ENCODE measurements at regions not wholly inside any gene's neighbourhood (a gene's known extent, or its start where the extent isn't known, plus 50 kb on each side); places are given as distances from the start of the nearest gene placed in this dataset.

DNA sequence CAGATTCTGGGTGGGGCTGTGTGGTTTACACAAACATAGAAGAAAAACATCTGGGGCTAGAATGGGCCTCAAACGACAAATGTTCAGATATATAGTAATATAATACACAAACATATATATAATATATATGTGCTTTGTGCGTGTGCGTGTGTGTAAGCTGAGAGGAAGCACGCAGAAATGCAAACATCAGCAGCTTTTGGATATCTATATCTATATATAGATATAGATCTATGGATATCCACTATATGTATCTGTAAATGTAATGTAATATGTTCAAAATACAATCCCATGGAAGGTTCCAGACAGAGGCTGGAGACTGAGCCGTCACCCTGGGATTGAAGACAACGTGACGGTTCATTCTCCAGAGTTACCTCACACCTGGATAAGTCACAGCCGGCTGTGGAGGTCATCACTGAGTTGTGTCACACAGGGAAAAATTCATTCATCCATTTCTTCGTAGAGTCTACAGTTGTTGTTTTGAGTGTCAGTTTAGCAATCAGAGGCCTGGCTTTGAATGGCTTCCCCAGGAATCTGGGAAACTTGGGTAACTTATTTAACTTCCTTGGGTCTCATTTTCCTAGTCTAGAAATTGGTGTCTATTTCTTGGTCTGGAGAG, 123.0 kb upstream of the CPEB4 start:
- WGBS (ENCODE audit: insufficient coverage), result no CpG with 5 or more reads among the region's 9 CpGs
- Histone ChIP-seq H3K27me3 (ENCODE audit: control insufficient read depth, insufficient read depth, low read length) (no peaks in the 10 kb centered on the region), H3K4me1 (ENCODE audit: control insufficient read depth, insufficient read depth, low read length) (peaks cover 17% of the 10 kb centered on the region), H3K9me3 (ENCODE audit: control insufficient read depth, insufficient read depth, low read length) (no peaks in the 10 kb centered on the region), H3K27ac (ENCODE audit: low read depth, low read length) (no peak overlapping the region), H3K4me3 (ENCODE audit: low read depth, low read length) (no peak overlapping the region), H3K36me3 (ENCODE audit: control insufficient read depth, insufficient read depth, low read length) (no peaks in the 10 kb centered on the region)
- DNase-seq (ENCODE audit: low read depth in 4 of 6, low spot score in 6 of 6), result no peak

DNA sequence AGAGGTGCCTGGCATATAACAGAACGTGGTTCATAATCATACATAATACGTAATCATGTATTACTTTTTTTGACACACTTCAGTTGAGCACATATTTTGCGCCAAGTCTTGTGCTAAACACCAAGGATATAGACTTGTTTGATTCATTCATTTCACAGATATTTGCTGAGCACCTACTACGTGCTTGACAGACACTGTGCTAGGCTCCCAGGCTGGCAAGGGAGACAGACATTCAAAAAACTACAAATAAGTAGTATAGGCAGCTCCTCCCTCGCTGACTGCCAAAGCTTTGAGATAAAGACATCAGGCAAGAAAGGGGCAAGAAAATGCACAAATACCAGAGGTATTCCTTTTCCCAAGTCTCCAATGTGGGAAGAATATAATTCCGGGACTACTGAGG, 122.5 kb upstream of the CPEB4 start:
- H3K27ac ChIP-seq (ENCODE audit: low read depth, low read length), result no peak overlapping the region
- no peak overlapping the region for H3K4me3 ChIP-seq (ENCODE audit: low read depth, low read length)
- WGBS (ENCODE audit: insufficient coverage), result 100% methylated on average over 3 of the region's 6 CpGs
- H3K36me3 ChIP-seq (ENCODE audit: control insufficient read depth, insufficient read depth, low read length), result no peaks in the 10 kb centered on the region
- DNase-seq (ENCODE audit: low read depth in 4 of 6, low spot score in 6 of 6), result no peak
- no peaks in the 10 kb centered on the region for H3K9me3 ChIP-seq (ENCODE audit: control insufficient read depth, insufficient read depth, low read length)
- H3K27me3 ChIP-seq (ENCODE audit: control insufficient read depth, insufficient read depth, low read length), result no peaks in the 10 kb centered on the region
- H3K4me1 ChIP-seq (ENCODE audit: control insufficient read depth, insufficient read depth, low read length), result peaks cover 17% of the 10 kb centered on the region

DNA sequence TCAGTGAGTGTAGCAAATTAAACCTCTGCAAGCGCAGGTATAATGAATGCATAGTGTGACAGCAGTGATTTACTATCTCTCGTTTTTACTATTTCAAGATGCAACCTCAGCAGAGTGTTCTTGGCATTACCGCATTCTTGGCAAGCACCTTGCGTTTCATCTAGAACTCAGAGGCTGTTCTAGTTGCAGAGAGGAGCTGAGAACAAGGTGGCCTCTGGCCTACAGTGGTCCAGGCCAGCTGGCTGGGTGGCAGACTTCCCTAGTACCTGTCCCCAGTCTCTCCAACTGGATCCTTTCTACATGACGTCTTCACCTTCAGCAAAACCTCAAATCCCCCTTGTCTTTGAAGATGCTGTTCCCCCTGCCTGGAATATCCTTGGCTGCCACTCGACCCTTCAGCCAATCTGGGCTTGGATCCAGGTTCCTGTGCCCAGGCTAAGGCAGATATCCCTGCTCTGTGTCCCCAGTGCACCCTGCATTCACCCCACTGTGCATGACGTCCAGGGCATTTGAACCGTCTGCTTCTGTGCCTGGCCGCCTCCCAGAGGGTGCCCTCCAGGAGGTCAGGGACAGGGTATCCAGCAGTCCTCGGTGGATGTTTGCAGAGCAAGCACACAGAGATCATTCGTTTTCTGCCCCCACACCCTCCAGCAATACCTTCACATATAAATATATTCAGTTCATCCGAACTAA, 120.4 kb upstream of the CPEB4 start:
- Histone ChIP-seq H3K36me3 (ENCODE audit: control insufficient read depth, insufficient read depth, low read length) (no peaks in the 10 kb centered on the region), H3K27me3 (ENCODE audit: control insufficient read depth, insufficient read depth, low read length) (no peaks in the 10 kb centered on the region), H3K9me3 (ENCODE audit: control insufficient read depth, insufficient read depth, low read length) (no peaks in the 10 kb centered on the region), H3K4me3 (ENCODE audit: low read depth, low read length) (no peak overlapping the region), H3K4me1 (ENCODE audit: control insufficient read depth, insufficient read depth, low read length) (peaks cover 35% of the 10 kb centered on the region), H3K27ac (ENCODE audit: low read depth, low read length) (no peak overlapping the region)
- 49% methylated on average over 9 of the region's 12 CpGs for WGBS (ENCODE audit: insufficient coverage)
- DNase-seq (ENCODE audit: low read depth in 4 of 6, low spot score in 6 of 6), result peak in 2 of 6 donors; percentile 56 to 74

DNA sequence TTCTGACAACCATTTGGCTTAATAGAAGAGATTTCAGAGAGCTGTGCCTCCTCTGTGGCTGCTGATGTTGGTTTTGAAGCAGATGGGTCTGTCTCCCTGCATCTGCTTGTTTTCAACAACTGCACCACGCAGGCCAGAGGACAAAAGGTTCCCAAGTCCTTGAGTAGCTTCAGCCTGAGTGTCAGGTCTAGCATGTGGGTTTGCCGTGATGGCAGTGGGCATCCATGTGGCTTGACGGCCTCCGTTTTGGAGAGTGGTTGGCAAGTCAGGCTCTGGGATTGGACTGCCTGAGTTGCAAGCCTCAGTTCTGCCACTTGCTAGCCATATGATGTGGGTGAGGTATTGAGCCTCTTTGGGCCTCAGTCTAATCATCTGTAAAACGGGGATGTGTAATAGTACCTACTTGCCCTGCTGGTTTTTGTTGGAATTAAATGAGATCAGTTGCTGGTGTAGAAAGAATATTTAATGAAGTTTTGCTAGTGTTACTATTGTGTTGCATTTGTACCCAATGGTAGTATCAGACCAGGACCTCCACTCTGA, 119.8 kb upstream of the CPEB4 start:
- DNase-seq (ENCODE audit: low read depth in 4 of 6, low spot score in 6 of 6), result no peak
- Histone ChIP-seq H3K36me3 (ENCODE audit: control insufficient read depth, insufficient read depth, low read length) (no peaks in the 10 kb centered on the region), H3K9me3 (ENCODE audit: control insufficient read depth, insufficient read depth, low read length) (no peaks in the 10 kb centered on the region), H3K27me3 (ENCODE audit: control insufficient read depth, insufficient read depth, low read length) (no peaks in the 10 kb centered on the region), H3K27ac (ENCODE audit: low read depth, low read length) (no peak overlapping the region), H3K4me1 (ENCODE audit: control insufficient read depth, insufficient read depth, low read length) (peaks cover 37% of the 10 kb centered on the region), H3K4me3 (ENCODE audit: low read depth, low read length) (no peak overlapping the region)
- WGBS (ENCODE audit: insufficient coverage), result 96% methylated on average over 5 of the region's 5 CpGs

DNA sequence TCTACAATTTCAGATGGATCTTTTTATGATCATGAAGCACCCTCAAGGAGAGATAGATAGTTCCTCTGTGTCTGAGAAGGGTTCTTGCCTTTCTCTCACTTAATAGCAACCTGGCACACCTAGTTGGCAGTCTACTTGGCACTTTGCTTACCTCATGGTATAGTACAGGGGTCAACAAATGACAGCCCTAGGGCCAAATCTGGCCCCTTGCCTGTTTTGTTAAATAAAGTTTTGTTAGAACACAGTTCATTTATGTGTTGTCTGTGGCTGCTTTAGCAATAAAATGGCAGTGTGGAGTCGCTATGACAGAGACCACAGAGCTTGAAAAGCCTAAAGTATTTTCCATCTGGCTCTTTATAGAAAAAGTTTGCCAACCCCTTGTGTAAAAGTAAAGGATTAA, 119.3 kb upstream of the CPEB4 start:
- WGBS (ENCODE audit: insufficient coverage), result no CpG with 5 or more reads among the region's 1 CpG
- H3K9me3 ChIP-seq (ENCODE audit: control insufficient read depth, insufficient read depth, low read length), result no peaks in the 10 kb centered on the region
- no peaks in the 10 kb centered on the region for H3K36me3 ChIP-seq (ENCODE audit: control insufficient read depth, insufficient read depth, low read length)
- H3K27ac ChIP-seq (ENCODE audit: low read depth, low read length), result no peak overlapping the region
- H3K4me3 ChIP-seq (ENCODE audit: low read depth, low read length), result no peak overlapping the region
- no peak for DNase-seq (ENCODE audit: low read depth in 4 of 6, low spot score in 6 of 6)
- peaks cover 40% of the 10 kb centered on the region for H3K4me1 ChIP-seq (ENCODE audit: control insufficient read depth, insufficient read depth, low read length)
- H3K27me3 ChIP-seq (ENCODE audit: control insufficient read depth, insufficient read depth, low read length), result no peaks in the 10 kb centered on the region

DNA sequence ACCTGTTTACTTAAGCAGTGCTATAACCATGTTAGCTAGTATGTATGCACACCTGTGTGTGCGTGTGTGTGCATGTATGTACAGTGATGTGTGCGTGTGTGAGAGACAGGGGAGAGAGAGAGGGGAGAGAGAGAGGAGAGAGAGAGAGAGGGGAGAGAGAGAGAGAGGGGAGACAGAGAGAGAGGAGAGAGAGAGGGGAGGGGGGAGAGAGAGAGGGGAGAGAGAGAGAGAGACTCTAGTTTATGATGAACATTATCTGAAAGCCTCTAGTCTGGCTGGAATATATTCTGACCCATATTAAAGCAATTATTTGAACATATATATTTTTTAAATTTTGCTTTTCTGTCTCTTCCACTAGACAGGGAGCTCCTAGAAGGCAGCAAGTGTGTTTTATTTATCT, 117.5 kb upstream of the CPEB4 start:
- Histone ChIP-seq H3K36me3 (ENCODE audit: control insufficient read depth, insufficient read depth, low read length) (no peaks in the 10 kb centered on the region), H3K9me3 (ENCODE audit: control insufficient read depth, insufficient read depth, low read length) (no peaks in the 10 kb centered on the region), H3K27ac (ENCODE audit: low read depth, low read length) (no peak overlapping the region), H3K27me3 (ENCODE audit: control insufficient read depth, insufficient read depth, low read length) (no peaks in the 10 kb centered on the region), H3K4me1 (ENCODE audit: control insufficient read depth, insufficient read depth, low read length) (peaks cover 44% of the 10 kb centered on the region), H3K4me3 (ENCODE audit: low read depth, low read length) (no peak overlapping the region)
- peak in 1 of 6 donors; percentile 26 for DNase-seq (ENCODE audit: low read depth in 4 of 6, low spot score in 6 of 6)
- WGBS (ENCODE audit: insufficient coverage), result no CpG with 5 or more reads among the region's 2 CpGs

DNA sequence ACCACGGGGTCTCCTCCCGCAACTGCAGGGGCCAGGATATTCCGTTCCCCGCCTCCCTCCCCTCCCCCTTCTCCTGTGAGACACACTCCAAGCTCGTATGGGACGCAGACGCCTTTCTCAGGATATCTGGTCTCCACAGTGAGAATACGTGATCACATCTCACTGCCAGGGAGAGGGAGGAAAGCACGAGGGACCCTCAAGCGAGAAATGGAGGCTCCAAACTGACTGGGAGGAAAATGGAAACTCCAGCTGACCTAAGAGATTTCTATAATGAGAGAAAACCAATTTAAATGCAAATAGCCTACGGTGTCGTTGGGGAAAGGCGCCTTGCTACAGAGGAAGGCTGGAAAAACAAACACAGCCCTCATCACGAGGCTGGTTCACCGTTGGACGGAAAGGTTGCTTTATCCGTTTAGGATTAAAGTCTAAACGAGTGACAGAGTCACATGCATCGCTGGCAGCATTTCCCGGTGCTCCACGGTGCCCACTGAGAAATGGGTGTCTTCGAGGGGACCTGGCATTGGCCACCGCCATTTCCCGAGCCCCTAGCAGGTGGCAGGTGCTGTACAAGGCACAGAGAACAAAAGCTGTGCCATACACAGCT, 116.9 kb upstream of the CPEB4 start:
- peak in 5 of 6 donors; percentile 36 to 93 (median 44) for DNase-seq (ENCODE audit: low read depth in 4 of 6, low spot score in 6 of 6)

DNA sequence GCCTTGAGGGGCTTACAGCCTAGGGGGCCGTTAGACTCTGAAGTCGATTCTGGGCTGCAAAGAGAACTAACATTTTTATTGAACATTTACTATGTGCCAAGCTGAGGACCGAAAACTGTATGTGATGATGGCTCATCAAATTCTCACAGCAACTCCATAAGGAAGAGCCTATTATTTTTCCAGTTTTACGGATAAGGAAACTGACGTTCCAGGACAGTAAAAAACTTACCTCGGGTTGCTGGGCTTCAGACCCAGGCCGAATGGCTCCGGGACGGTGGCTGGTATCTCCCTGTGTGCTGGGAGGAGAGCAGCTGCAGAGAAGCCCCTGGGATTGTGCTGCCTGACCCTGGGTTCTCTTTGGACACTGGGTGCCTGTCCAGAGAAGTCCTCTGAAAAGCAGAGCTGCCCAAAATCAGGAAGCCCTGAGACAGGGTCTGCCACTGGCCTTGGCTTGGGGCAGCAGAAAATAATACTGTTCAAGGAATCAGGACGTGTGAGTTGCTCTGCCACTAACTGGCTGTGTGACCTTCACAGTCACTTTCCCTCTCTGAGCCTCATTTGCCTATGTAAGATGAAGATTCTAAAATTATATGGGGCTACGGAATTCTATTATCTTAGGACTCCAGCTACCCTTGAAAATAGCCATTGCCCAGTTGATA, 116.3 kb upstream of the CPEB4 start:
- H3K4me1 ChIP-seq (ENCODE audit: control insufficient read depth, insufficient read depth, low read length), result peaks cover 44% of the 10 kb centered on the region
- 76% methylated on average over 9 of the region's 11 CpGs for WGBS (ENCODE audit: insufficient coverage)
- no peaks in the 10 kb centered on the region for H3K36me3 ChIP-seq (ENCODE audit: control insufficient read depth, insufficient read depth, low read length)
- DNase-seq (ENCODE audit: low read depth in 4 of 6, low spot score in 6 of 6), result no peak
- no peaks in the 10 kb centered on the region for H3K27me3 ChIP-seq (ENCODE audit: control insufficient read depth, insufficient read depth, low read length)
- H3K27ac ChIP-seq (ENCODE audit: low read depth, low read length), result no peak overlapping the region
- no peak overlapping the region for H3K4me3 ChIP-seq (ENCODE audit: low read depth, low read length)
- no peaks in the 10 kb centered on the region for H3K9me3 ChIP-seq (ENCODE audit: control insufficient read depth, insufficient read depth, low read length)

More for the DNA sequence above, 116.9 kb upstream of the CPEB4 start:
- Histone ChIP-seq H3K36me3 (ENCODE audit: control insufficient read depth, insufficient read depth, low read length) (no peaks in the 10 kb centered on the region), H3K27ac (ENCODE audit: low read depth, low read length) (no peak overlapping the region), H3K4me3 (ENCODE audit: low read depth, low read length) (no peak overlapping the region), H3K9me3 (ENCODE audit: control insufficient read depth, insufficient read depth, low read length) (no peaks in the 10 kb centered on the region), H3K4me1 (ENCODE audit: control insufficient read depth, insufficient read depth, low read length) (peaks cover 44% of the 10 kb centered on the region), H3K27me3 (ENCODE audit: control insufficient read depth, insufficient read depth, low read length) (no peaks in the 10 kb centered on the region)
- WGBS (ENCODE audit: insufficient coverage), result 39% methylated on average over 16 of the region's 24 CpGs

DNA sequence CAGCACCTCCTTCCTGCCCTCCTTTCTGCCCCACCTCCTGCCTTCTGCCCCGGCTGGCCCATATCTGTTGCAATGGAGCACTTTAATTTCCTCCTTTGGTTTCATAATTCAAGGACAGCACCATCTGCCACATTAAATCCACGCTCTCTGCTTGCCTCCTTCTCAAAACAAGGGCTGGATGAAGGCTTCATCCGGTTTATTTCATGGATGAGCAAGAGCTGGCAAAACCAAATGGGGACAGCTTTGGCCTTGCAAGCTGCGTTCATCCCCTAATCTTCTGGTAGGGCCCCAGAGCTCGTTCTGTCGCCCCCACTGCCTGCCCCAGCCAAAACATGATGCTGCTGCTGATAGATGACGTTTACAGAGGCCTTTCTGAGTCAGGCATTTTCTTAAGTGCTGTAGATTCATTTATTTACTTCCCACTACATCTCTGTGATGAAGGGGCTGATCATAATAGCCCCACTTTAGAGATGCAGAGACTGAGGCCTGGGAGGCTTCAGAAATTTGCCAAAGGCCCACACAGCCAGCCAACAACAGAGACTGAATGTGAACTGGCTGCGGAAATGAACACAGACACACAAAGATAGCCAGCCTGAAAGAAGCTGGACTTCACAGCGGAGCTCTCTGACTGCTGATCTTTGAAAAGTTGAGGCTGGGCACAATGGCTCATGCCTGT, 115.6 kb upstream of the CPEB4 start:
- no peaks in the 10 kb centered on the region for H3K9me3 ChIP-seq (ENCODE audit: control insufficient read depth, insufficient read depth, low read length)
- H3K27ac ChIP-seq (ENCODE audit: low read depth, low read length), result no peak overlapping the region
- WGBS (ENCODE audit: insufficient coverage), result 76% methylated on average over 8 of the region's 9 CpGs
- peak in 1 of 6 donors; percentile 28 for DNase-seq (ENCODE audit: low read depth in 4 of 6, low spot score in 6 of 6)
- peaks cover 44% of the 10 kb centered on the region for H3K4me1 ChIP-seq (ENCODE audit: control insufficient read depth, insufficient read depth, low read length)
- H3K36me3 ChIP-seq (ENCODE audit: control insufficient read depth, insufficient read depth, low read length), result no peaks in the 10 kb centered on the region
- H3K4me3 ChIP-seq (ENCODE audit: low read depth, low read length), result no peak overlapping the region
- H3K27me3 ChIP-seq (ENCODE audit: control insufficient read depth, insufficient read depth, low read length), result no peaks in the 10 kb centered on the region
